ENCODE measurements at regions not wholly inside any gene's neighbourhood (a gene's known extent, or its start where the extent isn't known, plus 50 kb on each side); places are given as distances from the start of the nearest gene placed in this dataset.
A peak's percentile ranks its signal among the peaks of the same experiment; 100 is the strongest.
"Not testable (repeated sequence)": the region's sequence is repeated elsewhere in the genome, so short reads cannot be mapped to it uniquely, and the experiment has no call there.

GRCh38 chr16:46394963-46395362, 226.2 kb downstream of the SHCBP1 start:
- H3K27me3 ChIP-seq; H3K27ac ChIP-seq; H3K4me1 ChIP-seq; intact Hi-C loops (cut with DNase I); H3K36me3 ChIP-seq; H3K4me3 ChIP-seq; DNase-seq; ATAC-seq: not testable (repeated sequence)
- H3K9me3 ChIP-seq = peaks cover 5 to 10% of the 10 kb centered on the region in 2 donors

- H3K36me3 ChIP-seq; H3K27me3 ChIP-seq; DNase-seq; intact Hi-C loops (cut with DNase I); H3K4me1 ChIP-seq; H3K27ac ChIP-seq; ATAC-seq; H3K4me3 ChIP-seq: not testable (repeated sequence)
- peaks cover 9 to 15% of the 10 kb centered on the region in 2 donors for H3K9me3 ChIP-seq
These were observed 227.0 kb downstream of the SHCBP1 start for GRCh38 chr16:46394149-46394548.

- H3K4me3 ChIP-seq; H3K27ac ChIP-seq; ATAC-seq; H3K27me3 ChIP-seq; H3K36me3 ChIP-seq; intact Hi-C loops (cut with DNase I); H3K4me1 ChIP-seq; DNase-seq: not testable (repeated sequence)
- H3K9me3 ChIP-seq = peaks cover 9 to 15% of the 10 kb centered on the region in 2 donors
These were observed 228.1 kb downstream of the SHCBP1 start for GRCh38 chr16:46392930-46393722.

- H3K4me1 ChIP-seq; H3K27ac ChIP-seq; H3K27me3 ChIP-seq; H3K36me3 ChIP-seq; ATAC-seq; intact Hi-C loops (cut with DNase I); H3K4me3 ChIP-seq: not testable (repeated sequence)
- peaks cover 18 to 19% of the 10 kb centered on the region in 2 donors for H3K9me3 ChIP-seq
- peak in 1 of 4 donors; percentile 55 for DNase-seq
These were observed 230.3 kb downstream of the SHCBP1 start for GRCh38 chr16:46390660-46391462.

- H3K4me1 ChIP-seq; intact Hi-C loops (cut with DNase I); ATAC-seq; H3K27me3 ChIP-seq; H3K36me3 ChIP-seq: not testable (repeated sequence)
- Histone ChIP-seq H3K9me3 (peaks cover 14% of the 10 kb centered on the region in 2 donors), H3K27ac (peak overlapping the region in 1 of 2 donors; percentile 0), H3K4me3 (peak overlapping the region in 1 of 2 donors; percentile 0)
- peak in 3 of 4 donors; percentile 55 to 83 (median 56) for DNase-seq
These were observed 231.6 kb downstream of the SHCBP1 start for GRCh38 chr16:46389561-46390041.

- H3K4me3 ChIP-seq; ATAC-seq; H3K27me3 ChIP-seq; DNase-seq; intact Hi-C loops (cut with DNase I); H3K4me1 ChIP-seq; H3K36me3 ChIP-seq; H3K27ac ChIP-seq: not testable (repeated sequence)
- peaks cover 14 to 16% of the 10 kb centered on the region in 2 donors for H3K9me3 ChIP-seq
These were observed 232.2 kb downstream of the SHCBP1 start for GRCh38 chr16:46388939-46389491.

- ATAC-seq; DNase-seq; intact Hi-C loops (cut with DNase I): not testable (repeated sequence)
These were observed 232.8 kb downstream of the SHCBP1 start for GRCh38 chr16:46388354-46388753.

GRCh38 chr16:46387720-46388119, 233.5 kb downstream of the SHCBP1 start:
- peak overlapping the region in 1 of 2 donors; percentile 0 for H3K4me3 ChIP-seq
- H3K27ac ChIP-seq = peak overlapping the region in 1 of 2 donors; percentile 0
- peaks cover 14 to 17% of the 10 kb centered on the region in 2 donors for H3K9me3 ChIP-seq
- H3K27me3 ChIP-seq; H3K36me3 ChIP-seq; intact Hi-C loops (cut with DNase I); H3K4me1 ChIP-seq: not testable (repeated sequence)
- DNase-seq (peak in 1 of 4 donors; percentile 81), ATAC-seq (peak; percentile 0)

More at GRCh38 chr16:46388354-46388753, 232.8 kb downstream of the SHCBP1 start:
- H3K9me3 ChIP-seq = peaks cover 14 to 16% of the 10 kb centered on the region in 2 donors
- not testable (repeated sequence) for H3K27me3 ChIP-seq, H3K4me1 ChIP-seq, H3K36me3 ChIP-seq, H3K4me3 ChIP-seq, H3K27ac ChIP-seq

- H3K36me3 ChIP-seq, H3K27me3 ChIP-seq, H3K4me1 ChIP-seq: not testable (repeated sequence)
- peaks cover 14 to 22% of the 10 kb centered on the region in 2 donors for H3K9me3 ChIP-seq
- H3K27ac ChIP-seq = peak overlapping the region in 1 of 2 donors; percentile 0
- intact Hi-C loops (cut with DNase I) = loop anchor here in 1 of 2 donors (1.0 kb wide), 1 partner anchor 12 kb away; no protein-coding TSS in a partner anchor
- peak; percentile 3 for ATAC-seq
- H3K4me3 ChIP-seq = peak overlapping the region in 1 of 2 donors; percentile 0
- peak in 1 of 4 donors; percentile 62 for DNase-seq
These were observed 234.2 kb downstream of the SHCBP1 start for GRCh38 chr16:46386805-46387620.

- not testable (repeated sequence) for DNase-seq, H3K36me3 ChIP-seq, H3K27ac ChIP-seq, ATAC-seq, H3K27me3 ChIP-seq, H3K4me1 ChIP-seq
- intact Hi-C loops (cut with DNase I) = loop anchor here in 1 of 2 donors (1.0 kb wide), 1 partner anchor 13 kb away; no protein-coding TSS in a partner anchor
- Histone ChIP-seq H3K9me3 (peaks cover 14 to 29% of the 10 kb centered on the region in 2 donors), H3K4me3 (peak overlapping the region in 1 of 2 donors; percentile 0)
These were observed 234.9 kb downstream of the SHCBP1 start for GRCh38 chr16:46386110-46386771.

- H3K27ac ChIP-seq; DNase-seq; H3K4me3 ChIP-seq; H3K36me3 ChIP-seq; H3K4me1 ChIP-seq; ATAC-seq; intact Hi-C loops (cut with DNase I); H3K27me3 ChIP-seq: not testable (repeated sequence)
- peaks cover 10 to 25% of the 10 kb centered on the region in 2 donors for H3K9me3 ChIP-seq
These were observed 236.7 kb downstream of the SHCBP1 start for GRCh38 chr16:46384285-46385061.
